H9 (cell line): ENCODE measurements at regions not wholly inside any gene's neighbourhood (a gene's known extent, or its start where the extent isn't known, plus 50 kb on each side); places are given as distances from the start of the nearest gene placed in this dataset.

Experiments used
- DNase-seq: peaks from one replicate; pipeline ENCODE4 v3.0.0-alpha.2; 2017
- H2AFZ ChIP-seq: one replicate; pipeline ENCODE4 v1.6.1; 2013; ENCODE audit warnings: mild to moderate bottlenecking, low read length, control low read depth, moderate library complexity
- H2AK5ac ChIP-seq: 2 replicates; pipeline ENCODE4 v1.6.1; 2013; ENCODE audit warnings: low read length, control low read depth, mixed read lengths; ENCODE audit not compliant: insufficient read length
- H2BK120ac ChIP-seq: one replicate; pipeline ENCODE4 v1.6.1; 2013; ENCODE audit warnings: low read depth, mild to moderate bottlenecking, low read length, control low read depth, inconsistent platforms; ENCODE audit not compliant: poor library complexity, severe bottlenecking
- H2BK12ac ChIP-seq: 2 replicates; pipeline ENCODE4 v1.6.1; 2013; ENCODE audit warnings: low read length, control low read depth, mixed read lengths, low read depth; ENCODE audit not compliant: insufficient read length
- H2BK15ac ChIP-seq: 2 replicates; pipeline ENCODE4 v1.6.1; 2013; ENCODE audit warnings: low read depth, low read length, control low read depth
- H2BK20ac ChIP-seq: one replicate; pipeline ENCODE4 v1.6.1; 2013; ENCODE audit warnings: low read depth, mild to moderate bottlenecking, low read length, control low read depth, inconsistent platforms; ENCODE audit not compliant: poor library complexity, severe bottlenecking
- H2BK5ac ChIP-seq: 2 replicates; pipeline ENCODE4 v1.6.1; 2013; ENCODE audit warnings: low read length, control low read depth, mixed read lengths; ENCODE audit not compliant: insufficient read length
- H3K14ac ChIP-seq: 2 replicates; pipeline ENCODE4 v1.6.1; 2013; ENCODE audit warnings: low read length, control low read depth; ENCODE audit not compliant: insufficient read depth
- H3K18ac ChIP-seq: 2 replicates; pipeline ENCODE4 v1.6.1; 2013; ENCODE audit warnings: low read depth, mild to moderate bottlenecking, mixed read lengths, low read length, control low read depth; ENCODE audit not compliant: insufficient read length
- H3K23ac ChIP-seq: 2 replicates; pipeline ENCODE4 v1.6.1; 2013; ENCODE audit warnings: low read length, control low read depth, mixed read lengths, low read depth; ENCODE audit not compliant: insufficient read length
- H3K23me2 ChIP-seq: 2 replicates; pipeline ENCODE4 v1.6.1; 2013; ENCODE audit warnings: low read depth, mild to moderate bottlenecking, mixed read lengths, low read length, control low read depth; ENCODE audit not compliant: insufficient read length, poor library complexity, severe bottlenecking
- H3K27ac ChIP-seq: 2 replicates; pipeline ENCODE4 v1.5.1; 2013; ENCODE audit warnings: low read length, control low read depth, mixed read lengths, low read depth; ENCODE audit not compliant: insufficient read length
- H3K27me3 ChIP-seq: 2 replicates; pipeline ENCODE4 v1.6.1; 2013; ENCODE audit warnings: low read length, control low read depth, inconsistent platforms; ENCODE audit not compliant: insufficient read depth
- H3K4ac ChIP-seq: 2 replicates; pipeline ENCODE4 v1.6.1; 2013; ENCODE audit warnings: low read depth, mild to moderate bottlenecking, control low read depth, inconsistent platforms, low read length, moderate library complexity
- H3K4me1 ChIP-seq: 2 replicates; pipeline ENCODE4 v1.6.1; 2013; ENCODE audit warnings: low read length, control low read depth, inconsistent platforms; ENCODE audit not compliant: insufficient read depth
- H3K4me2 ChIP-seq: 2 replicates; pipeline ENCODE4 v1.6.1; 2013; ENCODE audit warnings: low read length, control low read depth, mixed read lengths; ENCODE audit not compliant: insufficient read length, insufficient read depth
- H3K56ac ChIP-seq: 2 replicates; pipeline ENCODE4 v1.6.1; 2013; ENCODE audit warnings: low read depth, mild to moderate bottlenecking, mixed read lengths, low read length, control low read depth; ENCODE audit not compliant: insufficient read length
- H3K79me1 ChIP-seq: 2 replicates; pipeline ENCODE4 v1.6.1; 2013; ENCODE audit warnings: low read depth, mild to moderate bottlenecking, moderate library complexity, low read length, control low read depth, inconsistent platforms; ENCODE audit not compliant: insufficient read depth, poor library complexity, severe bottlenecking
- H3K79me2 ChIP-seq: 2 replicates; pipeline ENCODE4 v1.6.1; 2013; ENCODE audit warnings: low read length, control low read depth, inconsistent platforms; ENCODE audit not compliant: insufficient read depth
- H3K9ac ChIP-seq: 2 replicates; pipeline ENCODE4 v1.6.1; 2013; ENCODE audit warnings: low read length, control low read depth, mixed read lengths; ENCODE audit not compliant: insufficient read length; ENCODE audit errors: extremely low read depth
- H3K9me3 ChIP-seq: one replicate; pipeline ENCODE4 v1.6.1; 2013; ENCODE audit warnings: low read depth, low read length, inconsistent platforms; ENCODE audit not compliant: control insufficient read depth
- H3T11ph ChIP-seq: one replicate; pipeline ENCODE4 v1.6.1; 2013; ENCODE audit warnings: mild to moderate bottlenecking, low read length, control low read depth, inconsistent platforms
- H4K20me1 ChIP-seq: one replicate; pipeline ENCODE4 v1.6.1; 2013; ENCODE audit not compliant: control insufficient read depth, insufficient read length, insufficient read depth
- H4K5ac ChIP-seq: 2 replicates; pipeline ENCODE4 v1.6.1; 2013; ENCODE audit warnings: low read depth, mild to moderate bottlenecking, mixed read lengths, low read length, control low read depth; ENCODE audit not compliant: insufficient read length
- H4K8ac ChIP-seq: replicated peaks from 2 replicates; pipeline ENCODE4 v1.6.1; 2013; ENCODE audit warnings: low read length, control low read depth, mixed read lengths, low read depth; ENCODE audit not compliant: insufficient read length
- H4K91ac ChIP-seq: 2 replicates; pipeline ENCODE4 v1.6.1; 2013; ENCODE audit warnings: low read depth, mild to moderate bottlenecking, moderate library complexity, mixed read lengths, low read length, control low read depth; ENCODE audit not compliant: insufficient read length
- H3K27ac Mint-ChIP-seq, 3 experiments: 2 replicates in 2 of 3; 3 replicates in 1 of 3; pipeline ENCODE4 v1.8.0; 2020 to 2021; ENCODE audit warnings: mixed read lengths in 3 of 3, mild to moderate bottlenecking in 1 of 3, moderate library complexity in 1 of 3
- H3K27me3 Mint-ChIP-seq: 2 replicates; pipeline ENCODE4 v1.8.0; 2021; ENCODE audit warnings: low read depth, mild to moderate bottlenecking, moderate library complexity, mixed read lengths
- H3K36me3 Mint-ChIP-seq, 3 experiments: 2 replicates in 2 of 3; 3 replicates in 1 of 3; pipeline ENCODE4 v1.8.0; 2020 to 2021; ENCODE audit warnings: low read depth in 3 of 3, mixed read lengths in 3 of 3; ENCODE audit not compliant: insufficient read depth in 1 of 3
- H3K4me1 Mint-ChIP-seq, 2 experiments: 2 replicates each; pipeline ENCODE4 v1.8.0; 2020; ENCODE audit warnings: mixed read lengths in 2 of 2
- H3K4me3 Mint-ChIP-seq, 2 experiments: 2 replicates in 1 of 2; 3 replicates in 1 of 2; pipeline ENCODE4 v1.8.0; 2020 to 2021; ENCODE audit warnings: mild to moderate bottlenecking in 2 of 2, mixed read lengths in 2 of 2, moderate library complexity in 1 of 2
- H3K9me3 Mint-ChIP-seq, 2 experiments: 2 replicates in 1 of 2; 3 replicates in 1 of 2; pipeline ENCODE4 v1.8.0; 2020; ENCODE audit warnings: mild to moderate bottlenecking in 2 of 2, mixed read lengths in 2 of 2, moderate library complexity in 1 of 2
- WGBS: extraction: QIAGEN DNeasy Blood & Tissue Kit; methylation state at CpG from one replicate; pipeline ENCODE4 v1.1.7; 2013; ENCODE audit warnings: missing lambda C conversion rate, low lambda C conversion rate, mixed read lengths; ENCODE audit not compliant: insufficient read length; ENCODE audit errors: extremely low coverage; 5-methylcytosine and 5-hydroxymethylcytosine counted together
- TF ChIP-seq, protein P1 (sequence below): fragments of 200-600 bp; sonication (generic); conservative IDR thresholded peaks from 3 replicates; pipeline ENCODE4 v1.8.0; 2021; ENCODE audit warnings: antibody characterized with exemption, mild to moderate bottlenecking

- no peaks in the 10 kb centered on the region for H3K27me3 Mint-ChIP-seq
- no peaks in the 10 kb centered on the region for H3K79me1 ChIP-seq
- H3K27me3 ChIP-seq = no peaks in the 10 kb centered on the region
- no peak overlapping the region for H3K56ac ChIP-seq
- no CpG with 5 or more reads among the region's 1 CpG for WGBS
- H4K5ac ChIP-seq = no peak overlapping the region
- no peak overlapping the region for H2BK15ac ChIP-seq
- H3K4me2 ChIP-seq = no peak overlapping the region
- H3K4ac ChIP-seq = no peak overlapping the region
- no peak overlapping the region for H3K27ac ChIP-seq
- no peak for DNase-seq
- no peak overlapping the region for H2BK120ac ChIP-seq
- 0 out of 4 replicates have a peak, but pooled peaks cover 0 to 2% of the 10 kb centered on the region in 2 experiments for H3K4me1 Mint-ChIP-seq
- H4K20me1 ChIP-seq = no peaks in the 10 kb centered on the region
- H2AK5ac ChIP-seq = no peak overlapping the region
- H2AFZ ChIP-seq = no peak overlapping the region
- no peak overlapping the region for H2BK5ac ChIP-seq
- H3K9me3 ChIP-seq = no peaks in the 10 kb centered on the region
- H3K23me2 ChIP-seq = no peaks in the 10 kb centered on the region
- TF ChIP-seq, protein P1, sequence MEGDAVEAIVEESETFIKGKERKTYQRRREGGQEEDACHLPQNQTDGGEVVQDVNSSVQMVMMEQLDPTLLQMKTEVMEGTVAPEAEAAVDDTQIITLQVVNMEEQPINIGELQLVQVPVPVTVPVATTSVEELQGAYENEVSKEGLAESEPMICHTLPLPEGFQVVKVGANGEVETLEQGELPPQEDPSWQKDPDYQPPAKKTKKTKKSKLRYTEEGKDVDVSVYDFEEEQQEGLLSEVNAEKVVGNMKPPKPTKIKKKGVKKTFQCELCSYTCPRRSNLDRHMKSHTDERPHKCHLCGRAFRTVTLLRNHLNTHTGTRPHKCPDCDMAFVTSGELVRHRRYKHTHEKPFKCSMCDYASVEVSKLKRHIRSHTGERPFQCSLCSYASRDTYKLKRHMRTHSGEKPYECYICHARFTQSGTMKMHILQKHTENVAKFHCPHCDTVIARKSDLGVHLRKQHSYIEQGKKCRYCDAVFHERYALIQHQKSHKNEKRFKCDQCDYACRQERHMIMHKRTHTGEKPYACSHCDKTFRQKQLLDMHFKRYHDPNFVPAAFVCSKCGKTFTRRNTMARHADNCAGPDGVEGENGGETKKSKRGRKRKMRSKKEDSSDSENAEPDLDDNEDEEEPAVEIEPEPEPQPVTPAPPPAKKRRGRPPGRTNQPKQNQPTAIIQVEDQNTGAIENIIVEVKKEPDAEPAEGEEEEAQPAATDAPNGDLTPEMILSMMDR = no peak
- H4K8ac ChIP-seq = no peak overlapping the region
- H3K9ac ChIP-seq = no peak overlapping the region
- H3K79me2 ChIP-seq = no peaks in the 10 kb centered on the region
- H4K91ac ChIP-seq = no peak overlapping the region
- no peak overlapping the region for H3K23ac ChIP-seq
- H2BK12ac ChIP-seq = no peak overlapping the region
- H3K9me3 Mint-ChIP-seq = no peaks in the 10 kb centered on the region
- no peak overlapping the region for H3T11ph ChIP-seq
- no peaks in the 10 kb centered on the region for H3K36me3 Mint-ChIP-seq
- no peak overlapping the region for H3K27ac Mint-ChIP-seq
- H3K14ac ChIP-seq = no peak overlapping the region
- H3K18ac ChIP-seq = no peak overlapping the region
- H3K4me3 Mint-ChIP-seq = no peak overlapping the region
- no peaks in the 10 kb centered on the region; the same call in 1 of the 2 replicates for H3K4me1 ChIP-seq
- H2BK20ac ChIP-seq = no peak overlapping the region
Observed at GRCh38 chr13:36553491-36553890, 120.3 kb upstream of the SERTM1 start.
